Spleen (tissue), 7 donors: ENCODE measurements at regions not wholly inside any gene's neighbourhood (a gene's known extent, or its start where the extent isn't known, plus 50 kb on each side); places are given as distances from the start of the nearest gene placed in this dataset.

Experiments used
- POLR2A ChIP-seq, 3 donors: fragments of 450-650 bp; IDR thresholded peaks; one replicate each; pipeline ENCODE4 v1.5.1; 2017; ENCODE audit warnings: antibody characterized with exemption in 3 of 3, mild to moderate bottlenecking in 1 of 3
- POLR2AphosphoS5 ChIP-seq, 3 donors: sonication (generic); formaldehyde crosslinking; IDR thresholded peaks; one replicate each; pipeline ENCODE4 v1.5.1; 2017; ENCODE audit warnings: antibody characterized with exemption in 3 of 3
- TF ChIP-seq, protein P1 (sequence below), 11 experiments: fragments of 200-600 bp in 7 of 11; fragments of 450-650 bp in 4 of 11; sonication (generic) in 4 of 11; IDR thresholded peaks in 8 of 11; conservative IDR thresholded peaks in 3 of 11; 1 replicate in 7 of 11; 2 replicates in 4 of 11; pipeline versions ENCODE4 v1.4.0 to v1.8.0; 2016 to 2021; ENCODE audit warnings: antibody characterized with exemption in 11 of 11, inconsistent platforms in 4 of 11, mild to moderate bottlenecking in 1 of 11
- donor health status: DM: no; HTN: no; CAD: no; lungs with moderate emphysema.
- donor health status: DM: no; HTN: no; CAD: no.
- donor health status: DM: no; HTN: no; CAD: no.

- TF ChIP-seq, protein P1, sequence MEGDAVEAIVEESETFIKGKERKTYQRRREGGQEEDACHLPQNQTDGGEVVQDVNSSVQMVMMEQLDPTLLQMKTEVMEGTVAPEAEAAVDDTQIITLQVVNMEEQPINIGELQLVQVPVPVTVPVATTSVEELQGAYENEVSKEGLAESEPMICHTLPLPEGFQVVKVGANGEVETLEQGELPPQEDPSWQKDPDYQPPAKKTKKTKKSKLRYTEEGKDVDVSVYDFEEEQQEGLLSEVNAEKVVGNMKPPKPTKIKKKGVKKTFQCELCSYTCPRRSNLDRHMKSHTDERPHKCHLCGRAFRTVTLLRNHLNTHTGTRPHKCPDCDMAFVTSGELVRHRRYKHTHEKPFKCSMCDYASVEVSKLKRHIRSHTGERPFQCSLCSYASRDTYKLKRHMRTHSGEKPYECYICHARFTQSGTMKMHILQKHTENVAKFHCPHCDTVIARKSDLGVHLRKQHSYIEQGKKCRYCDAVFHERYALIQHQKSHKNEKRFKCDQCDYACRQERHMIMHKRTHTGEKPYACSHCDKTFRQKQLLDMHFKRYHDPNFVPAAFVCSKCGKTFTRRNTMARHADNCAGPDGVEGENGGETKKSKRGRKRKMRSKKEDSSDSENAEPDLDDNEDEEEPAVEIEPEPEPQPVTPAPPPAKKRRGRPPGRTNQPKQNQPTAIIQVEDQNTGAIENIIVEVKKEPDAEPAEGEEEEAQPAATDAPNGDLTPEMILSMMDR (IDR thresholded peaks at IDR 0.05 in 8 of 11, conservative IDR thresholded peaks at IDR 0.05 in 3 of 11): no peak
- TF ChIP-seq POLR2A (IDR thresholded peaks at IDR 0.05): no peak
- no peak for TF ChIP-seq POLR2AphosphoS5 (IDR thresholded peaks at IDR 0.05)
Observed at GRCh38 chr16:9322769-9323168, 231.3 kb downstream of the HAPSTR1 start.
